DMS114 treated with DMSO at 0.1 percent for 48 hours (cell line): ENCODE measurements at regions not wholly inside any gene's neighbourhood (a gene's known extent, or its start where the extent isn't known, plus 50 kb on each side); places are given as distances from the start of the nearest gene placed in this dataset.
"Not testable (repeated sequence)": the region's sequence is repeated elsewhere in the genome, so short reads cannot be mapped to it uniquely, and the experiment has no call there.

Experiments used
- DNase-seq: peaks from one replicate; lab custom pipeline; 2025; ENCODE audit not compliant: unreplicated experiment; lab: John Stamatoyannopoulos, UW

DNA sequence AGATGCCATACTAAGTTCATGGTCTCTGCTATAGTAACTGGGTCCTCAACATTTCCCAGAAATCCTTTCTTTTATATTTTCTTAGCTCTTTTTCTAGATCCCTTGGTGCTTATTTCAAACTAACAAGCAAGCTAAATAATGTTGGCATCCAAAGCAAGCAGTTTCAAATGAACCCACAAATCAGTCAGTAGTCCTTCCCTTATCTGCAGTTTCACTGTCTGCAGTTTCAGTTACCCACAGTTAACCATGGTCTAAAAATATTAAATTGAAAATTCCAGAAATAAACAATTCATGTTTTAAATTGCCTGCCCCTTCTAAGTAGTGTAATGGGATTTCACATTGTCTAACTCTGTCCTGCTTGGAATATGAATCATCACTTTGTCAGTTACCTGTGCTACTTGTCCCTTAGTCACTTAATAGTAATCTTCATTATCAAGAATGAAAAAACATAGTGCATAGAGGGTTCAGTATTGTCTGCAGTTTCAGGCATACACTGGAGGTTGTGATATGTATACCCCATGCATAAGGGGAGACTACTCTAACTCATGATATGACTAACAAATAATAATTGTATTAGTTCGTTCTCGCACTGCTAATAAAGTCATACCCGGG lies 633.7 kb downstream of the MECOM start:
- no peak for DNase-seq

DNA sequence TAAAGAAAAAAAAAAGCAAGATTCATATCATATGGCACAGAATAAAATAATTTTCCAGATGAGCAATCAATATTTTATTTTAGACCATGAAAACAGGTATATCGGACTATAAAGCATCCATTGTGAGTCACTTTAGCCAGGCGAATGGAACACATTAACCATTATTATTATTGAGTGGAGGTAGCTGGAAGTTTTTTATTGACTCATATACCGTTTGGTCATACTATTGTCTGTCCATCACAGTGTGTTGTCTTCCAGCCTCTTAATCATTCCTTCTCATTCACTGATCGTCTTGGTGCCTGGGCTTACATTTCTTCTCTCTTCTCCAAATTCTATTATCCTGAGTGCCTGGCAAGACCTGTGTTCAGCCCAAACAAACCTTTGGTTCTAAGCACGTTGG lies 634.8 kb downstream of the MECOM start:
- DNase-seq, result no peak

DNA sequence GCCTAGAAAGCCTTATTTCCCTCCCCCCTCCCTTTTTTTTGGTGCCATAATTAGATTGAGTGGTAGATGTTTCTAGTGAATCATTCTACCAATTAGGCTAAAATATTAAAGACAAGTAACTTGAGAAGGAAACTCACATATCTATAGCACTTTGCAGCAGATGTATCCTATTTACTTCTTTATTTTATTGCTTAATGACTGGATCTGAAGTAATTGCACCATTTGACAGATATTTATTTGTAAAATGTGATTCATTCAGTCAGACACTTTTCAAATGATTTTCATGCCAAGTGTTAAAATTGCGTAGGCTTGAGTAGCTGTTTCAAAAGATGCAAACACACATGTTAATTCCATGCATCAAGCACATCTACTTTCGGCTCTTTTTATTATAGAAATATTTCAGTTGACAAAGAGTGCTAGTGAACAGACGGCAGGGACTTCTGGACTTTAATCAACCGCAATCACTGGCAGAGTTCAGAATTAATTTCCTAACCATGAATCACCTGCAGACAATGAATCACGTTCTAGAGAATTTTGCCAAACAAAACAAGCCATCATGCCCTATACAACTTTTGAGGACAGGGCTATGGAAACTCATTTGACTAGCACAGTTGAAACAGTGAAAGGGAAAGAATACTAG lies 636.8 kb downstream of the MECOM start:
- no peak for DNase-seq

DNA sequence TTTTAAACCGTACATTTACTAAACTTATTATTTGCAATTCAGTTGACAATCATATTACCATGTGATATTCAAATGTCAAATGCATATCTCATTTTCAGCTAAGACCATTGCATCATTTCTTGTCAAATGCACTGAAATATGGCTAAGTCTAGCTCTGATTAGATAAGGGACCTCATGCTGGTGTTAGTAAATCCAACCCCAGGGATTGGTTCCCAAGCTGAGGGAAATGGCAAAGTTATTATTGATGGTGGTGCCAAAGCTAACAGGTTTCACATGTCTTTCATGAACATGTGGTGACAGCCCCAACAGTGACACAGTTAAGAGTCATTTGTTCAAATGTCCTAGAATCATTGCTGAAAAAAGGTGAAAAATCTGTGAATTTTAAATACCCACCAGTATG lies 641.1 kb downstream of the MECOM start:
- no peak for DNase-seq

- no peak for DNase-seq
These were observed 643.1 kb downstream of the MECOM start for GRCh38 chr3:169020371-169020770.

DNA sequence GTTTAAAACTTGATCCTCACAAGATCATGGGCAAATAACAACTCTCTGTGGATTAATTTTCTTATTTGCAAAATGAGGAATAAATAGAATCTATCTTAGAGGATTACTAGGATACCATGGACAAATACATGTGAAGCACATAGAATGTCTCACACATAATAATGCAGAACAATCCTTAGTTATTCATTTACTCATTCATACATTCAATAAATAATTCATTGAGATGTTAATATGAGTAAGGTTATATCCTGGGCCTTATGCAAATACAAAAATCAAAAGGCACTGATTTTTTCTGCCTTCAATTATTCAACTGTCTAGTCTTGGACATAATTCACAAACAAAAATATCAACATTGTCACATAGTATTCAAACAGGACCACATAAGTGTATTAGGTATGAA lies 654.1 kb downstream of the MECOM start:
- no peak for DNase-seq

GRCh38 chr3:169008776-169009358 lies 654.6 kb downstream of the MECOM start:
- DNase-seq, result no peak

GRCh38 chr3:169007145-169007544 lies 656.4 kb downstream of the MECOM start:
- no peak for DNase-seq

DNA sequence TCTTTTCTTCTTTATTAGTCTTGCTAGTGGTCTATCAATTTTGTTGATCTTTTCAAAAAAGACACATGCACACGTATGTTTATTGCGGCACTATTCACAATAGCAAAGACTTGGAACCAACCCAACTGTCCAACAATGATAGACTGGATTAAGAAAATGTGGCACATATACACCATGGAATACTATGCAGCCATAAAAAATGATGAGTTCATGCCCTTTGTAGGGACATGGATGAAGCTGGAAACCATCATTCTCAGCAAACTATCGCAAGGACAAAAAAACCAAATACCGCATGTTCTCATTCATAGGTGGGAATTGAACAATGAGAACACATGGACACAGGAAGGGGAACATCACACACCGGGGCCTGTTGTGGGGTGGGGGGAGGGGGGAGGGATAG lies 657.1 kb downstream of the MECOM start:
- DNase-seq, result not testable (repeated sequence)

- DNase-seq, result no peak
These were observed 660.8 kb downstream of the MECOM start for GRCh38 chr3:169002689-169003088.

DNA sequence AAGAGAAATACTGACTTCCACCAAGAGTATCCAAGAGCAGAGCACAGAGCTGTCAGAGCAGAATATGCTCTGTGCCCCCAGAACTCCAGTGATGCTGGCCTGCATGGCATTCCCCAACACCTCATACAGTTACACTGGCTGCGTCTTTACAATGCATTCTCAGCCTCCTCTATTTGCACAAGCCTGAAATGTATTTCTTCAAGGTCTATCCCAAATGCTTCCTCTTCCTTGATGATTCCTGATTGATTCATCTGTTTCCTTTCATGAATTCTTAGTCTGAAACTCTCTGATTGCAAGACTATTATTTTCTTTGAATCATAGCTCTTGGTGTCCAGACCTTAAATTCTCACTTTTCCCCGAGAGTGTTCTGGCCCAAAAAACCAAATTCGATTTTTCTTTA lies 664.7 kb downstream of the MECOM start:
- DNase-seq, result no peak

GRCh38 chr3:168997488-168997887 lies 666.0 kb downstream of the MECOM start:
- DNase-seq, result no peak

GRCh38 chr3:168996622-168997021 lies 666.9 kb downstream of the MECOM start:
- DNase-seq, result no peak

GRCh38 chr3:168995129-168995528 lies 668.4 kb downstream of the MECOM start:
- no peak for DNase-seq

GRCh38 chr3:168991803-168992202 lies 671.7 kb downstream of the MECOM start:
- DNase-seq, result no peak

DNA sequence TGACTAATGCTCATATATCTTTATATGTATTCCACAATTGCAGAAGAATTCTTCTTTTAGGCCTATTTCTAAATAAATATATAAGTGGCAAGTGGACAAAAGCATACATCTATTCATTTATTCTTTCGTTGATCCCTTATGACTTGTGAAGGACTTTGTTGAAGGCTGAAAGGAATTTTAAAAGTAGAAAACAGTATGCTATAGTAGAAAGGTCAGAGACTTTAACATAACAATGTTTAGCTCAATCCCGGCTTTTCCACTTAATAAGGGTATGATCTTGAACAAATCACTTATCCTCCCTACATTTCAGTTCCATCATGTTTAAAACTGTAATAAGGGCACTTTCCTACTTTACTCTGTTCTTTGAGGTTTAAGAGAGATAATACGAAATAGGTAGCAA lies 672.9 kb downstream of the MECOM start:
- DNase-seq, result no peak

DNA sequence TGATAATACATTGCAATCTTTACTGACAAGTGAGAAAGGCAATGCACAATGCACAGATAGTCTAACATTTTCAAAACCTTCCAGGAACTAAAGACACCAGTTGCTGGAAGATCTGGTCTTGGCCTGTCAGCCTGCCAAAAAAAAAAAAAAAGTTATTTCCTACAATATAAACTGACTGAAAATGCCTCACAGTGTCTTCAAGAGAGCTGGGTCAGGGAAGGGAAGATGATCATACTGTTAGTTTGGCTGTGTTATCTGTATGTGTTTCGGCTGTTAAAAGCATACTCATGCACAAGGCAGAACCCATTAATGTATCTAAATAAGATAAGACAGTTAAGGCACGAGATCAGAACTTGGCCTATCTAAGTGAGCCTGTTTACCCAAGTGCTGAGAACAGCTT lies 673.4 kb downstream of the MECOM start:
- DNase-seq, result no peak

GRCh38 chr3:168989396-168989795 lies 674.1 kb downstream of the MECOM start:
- no peak for DNase-seq

DNA sequence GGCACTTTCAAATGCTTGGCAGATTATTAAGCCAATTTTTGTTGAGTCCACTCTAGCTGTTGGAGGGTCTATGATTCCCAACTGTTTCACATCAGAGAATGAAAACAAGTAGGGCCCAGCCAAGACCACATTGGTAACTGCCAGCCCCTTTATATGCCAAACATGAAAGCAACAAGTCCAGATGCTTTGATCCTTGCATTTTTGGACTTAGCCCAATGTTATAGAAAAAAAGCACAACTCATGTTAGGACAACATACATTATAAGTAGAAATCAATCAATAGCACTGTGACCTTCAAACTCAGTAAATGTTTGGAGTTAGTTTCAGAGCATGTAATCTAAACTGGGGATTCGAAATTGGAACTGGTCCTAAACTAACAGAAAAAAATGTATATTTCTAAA lies 674.7 kb downstream of the MECOM start:
- DNase-seq, result no peak

- no peak for DNase-seq
These were observed 678.6 kb downstream of the MECOM start for GRCh38 chr3:168984872-168985271.

- no peak for DNase-seq
These were observed 680.5 kb downstream of the MECOM start for GRCh38 chr3:168983046-168983445.

- no peak for DNase-seq
These were observed 682.1 kb downstream of the MECOM start for GRCh38 chr3:168981396-168981795.
